Activated B cell treated with CpG ODN at 0.5 μM for 24 hours (primary cell): ENCODE measurements at regions not wholly inside any gene's neighbourhood (a gene's known extent, or its start where the extent isn't known, plus 50 kb on each side); places are given as distances from the start of the nearest gene placed in this dataset.

ENCODE experiments used
- ATAC-seq: fragments of 200-7000 bp; cut with Tn5 transposase; one replicate; pipeline ENCODE4 v1.10.0; 2021; ENCODE audit warnings: low read depth, mild to moderate bottlenecking, moderate library complexity
- CTCF ChIA-PET: fragments of 350-600 bp; sonication (Branson Sonifier 250); formaldehyde crosslinking; loops from one replicate; lab custom pipeline; 2021; ENCODE audit warnings: antibody characterized with exemption; lab: Charles Lee
- POLR2A ChIA-PET: fragments of 350-600 bp; sonication (Branson Sonifier 250); formaldehyde crosslinking; loops from one replicate; lab custom pipeline; 2021; ENCODE audit warnings: antibody characterized with exemption; lab: Charles Lee
- DNase-seq: peaks from one replicate; pipeline ENCODE4 v3.0.0; 2022
- H3K27ac Mint-ChIP-seq: one replicate; pipeline ENCODE4 v1.8.0; 2020; ENCODE audit warnings: mixed read lengths
- H3K27me3 Mint-ChIP-seq: one replicate; pipeline ENCODE4 v1.8.0; 2021; ENCODE audit warnings: mixed read lengths
- H3K36me3 Mint-ChIP-seq: one replicate; pipeline ENCODE4 v1.8.0; 2021; ENCODE audit warnings: low read depth, mixed read lengths
- H3K4me1 Mint-ChIP-seq: one replicate; pipeline ENCODE4 v1.8.0; 2021; ENCODE audit warnings: mixed read lengths
- H3K4me3 Mint-ChIP-seq: one replicate; pipeline ENCODE4 v1.8.0; 2020; ENCODE audit warnings: mild to moderate bottlenecking, mixed read lengths
- H3K9me3 Mint-ChIP-seq: one replicate; pipeline ENCODE4 v1.8.0; 2020; ENCODE audit warnings: mixed read lengths
- CTCF ChIP-seq: fragments of 200-600 bp; IDR thresholded peaks from one replicate; pipeline ENCODE4 v1.8.0; 2022; ENCODE audit warnings: antibody characterized with exemption, mild to moderate bottlenecking
- intact Hi-C: fragments of 100-400 bp; cut with micrococcal nuclease; formaldehyde crosslinking; loops from one replicate; pipeline ENCODE4 v1.15.1; 2024

- H3K36me3 Mint-ChIP-seq: no peaks in the 10 kb centered on the region
- DNase-seq: no peak
- intact Hi-C loops: no loop called here
- POLR2A ChIA-PET: no interaction called here
- no peak overlapping the region for H3K4me3 Mint-ChIP-seq
- no peaks in the 10 kb centered on the region for H3K4me1 Mint-ChIP-seq
- H3K9me3 Mint-ChIP-seq: peaks cover 15% of the 10 kb centered on the region
- no peak for TF ChIP-seq CTCF
- H3K27me3 Mint-ChIP-seq: no peaks in the 10 kb centered on the region
- CTCF ChIA-PET: no interaction called here
- no peak overlapping the region for H3K27ac Mint-ChIP-seq
- no peak for ATAC-seq
Measured at GRCh38 chr4:18961879-18962278, 940.3 kb upstream of the LCORL start.

DNA sequence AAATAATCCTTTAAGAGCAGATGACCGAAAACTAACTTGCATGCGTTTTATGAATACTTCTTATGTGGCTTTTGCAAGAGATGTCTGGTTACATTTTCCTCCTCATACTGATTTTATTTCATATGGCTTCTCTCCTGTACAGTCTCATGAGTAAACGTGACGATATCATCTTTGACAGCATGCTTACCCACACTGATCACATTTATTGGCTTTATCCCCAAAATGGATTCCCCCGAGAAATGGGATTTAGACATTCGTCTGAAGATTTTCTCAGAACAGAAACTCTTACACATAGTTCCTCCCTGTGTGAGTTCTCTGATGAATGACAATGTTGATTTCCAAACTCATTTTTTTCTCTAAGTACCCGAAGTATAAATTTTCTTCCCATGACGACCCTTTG is 939.7 kb upstream of the LCORL start:
- Mint-ChIP-seq H3K9me3 (peaks cover 16% of the 10 kb centered on the region), H3K4me1 (no peaks in the 10 kb centered on the region), H3K4me3 (no peak overlapping the region), H3K27ac (no peak overlapping the region), H3K36me3 (no peaks in the 10 kb centered on the region), H3K27me3 (no peaks in the 10 kb centered on the region)
- ATAC-seq (no peak), DNase-seq (no peak)
- CTCF ChIA-PET: no interaction called here
- intact Hi-C loops: no loop called here
- TF ChIP-seq CTCF: no peak
- POLR2A ChIA-PET: no interaction called here

DNA sequence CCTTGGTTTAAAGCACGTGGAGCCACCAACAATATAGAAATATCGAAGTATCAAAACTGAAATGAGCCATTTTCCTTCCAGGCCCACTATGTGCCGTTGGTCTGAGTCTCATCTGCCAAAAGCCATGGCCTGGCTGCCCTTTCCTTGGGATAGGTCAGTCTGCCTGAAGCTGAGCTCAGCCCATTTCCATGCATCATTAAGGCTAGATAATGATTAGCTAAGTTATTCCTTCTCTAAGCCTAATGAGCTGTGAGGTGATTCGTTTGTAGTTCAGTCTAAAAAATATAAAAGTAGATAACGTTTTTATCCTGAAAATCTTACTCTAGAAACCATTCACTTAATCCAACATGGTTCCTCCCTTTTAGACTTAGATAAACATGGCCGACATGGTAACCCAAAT is 936.2 kb upstream of the LCORL start:
- no peaks in the 10 kb centered on the region for H3K27me3 Mint-ChIP-seq
- DNase-seq (no peak), ATAC-seq (no peak)
- CTCF ChIA-PET: no interaction called here
- H3K4me1 Mint-ChIP-seq: no peaks in the 10 kb centered on the region
- no peaks in the 10 kb centered on the region for H3K36me3 Mint-ChIP-seq
- no peak for TF ChIP-seq CTCF
- POLR2A ChIA-PET: no interaction called here
- H3K9me3 Mint-ChIP-seq: peaks cover 15% of the 10 kb centered on the region
- H3K27ac Mint-ChIP-seq: no peak overlapping the region
- intact Hi-C loops: no loop called here
- H3K4me3 Mint-ChIP-seq: no peak overlapping the region

DNA sequence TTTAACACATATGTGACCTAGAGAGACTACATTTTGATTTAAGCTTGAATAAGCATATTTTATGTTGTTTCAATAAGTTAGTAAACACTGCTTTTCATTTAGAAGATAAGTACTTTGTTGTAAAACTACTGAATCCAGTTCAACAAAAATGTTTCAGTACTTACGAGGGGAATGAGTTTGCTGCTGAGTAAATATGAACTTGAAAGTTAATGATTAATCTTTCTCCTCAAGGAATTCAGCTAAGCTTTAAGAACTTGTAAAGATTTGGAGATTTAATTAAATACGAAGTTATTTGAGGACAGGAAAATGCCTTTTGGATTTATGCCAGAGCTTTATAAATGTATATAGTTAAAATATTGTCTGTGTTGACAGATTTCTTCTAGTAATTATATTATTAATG is 933.0 kb upstream of the LCORL start:
- no peak for ATAC-seq

DNA sequence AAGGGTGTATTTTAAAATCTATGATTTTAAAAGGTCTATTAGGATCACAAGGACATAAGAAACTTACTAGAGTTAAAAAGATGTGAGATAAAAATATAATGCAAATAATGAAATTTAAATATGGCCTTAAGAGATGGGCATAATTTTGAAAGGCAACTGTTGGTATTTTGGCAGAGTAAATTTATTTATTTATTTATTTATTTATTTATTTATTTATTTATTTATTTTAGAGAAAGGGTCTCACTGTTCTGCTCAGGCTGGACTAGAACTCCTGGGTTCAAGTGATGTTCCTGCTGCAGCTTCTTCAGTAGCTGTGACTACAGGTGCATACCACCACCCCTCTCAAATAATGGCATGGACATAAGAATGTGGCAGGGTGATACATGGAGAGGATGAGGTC is 932.1 kb upstream of the LCORL start:
- no peaks in the 10 kb centered on the region for H3K4me1 Mint-ChIP-seq
- no peak overlapping the region for H3K4me3 Mint-ChIP-seq
- ATAC-seq: no peak
- intact Hi-C loops: no loop called here
- no peak for DNase-seq
- ChIA-PET POLR2A (no interaction called here), CTCF (no interaction called here)
- H3K27ac Mint-ChIP-seq: no peak overlapping the region
- H3K27me3 Mint-ChIP-seq: no peaks in the 10 kb centered on the region
- peaks cover 4% of the 10 kb centered on the region for H3K9me3 Mint-ChIP-seq
- TF ChIP-seq CTCF: no peak
- H3K36me3 Mint-ChIP-seq: no peaks in the 10 kb centered on the region

More for the DNA sequence above, 933.0 kb upstream of the LCORL start:
- CTCF ChIA-PET: no interaction called here
- H3K4me3 Mint-ChIP-seq: no peak overlapping the region
- DNase-seq: no peak
- H3K36me3 Mint-ChIP-seq: no peaks in the 10 kb centered on the region
- H3K27me3 Mint-ChIP-seq: no peaks in the 10 kb centered on the region
- TF ChIP-seq CTCF: no peak
- POLR2A ChIA-PET: no interaction called here
- intact Hi-C loops: no loop called here
- H3K9me3 Mint-ChIP-seq: peaks cover 8% of the 10 kb centered on the region
- H3K27ac Mint-ChIP-seq: no peak overlapping the region
- no peaks in the 10 kb centered on the region for H3K4me1 Mint-ChIP-seq
